H9 (cell line): ENCODE measurements at regions not wholly inside any gene's neighbourhood (a gene's known extent, or its start where the extent isn't known, plus 50 kb on each side); places are given as distances from the start of the nearest gene placed in this dataset.

Source experiments
- DNase-seq: peaks from one replicate; pipeline ENCODE4 v3.0.0-alpha.2; 2017
- H2AFZ ChIP-seq: one replicate; pipeline ENCODE4 v1.6.1; 2013; ENCODE audit warnings: mild to moderate bottlenecking, low read length, control low read depth, moderate library complexity
- H2AK5ac ChIP-seq: 2 replicates; pipeline ENCODE4 v1.6.1; 2013; ENCODE audit warnings: low read length, control low read depth, mixed read lengths; ENCODE audit not compliant: insufficient read length
- H2BK120ac ChIP-seq: one replicate; pipeline ENCODE4 v1.6.1; 2013; ENCODE audit warnings: low read depth, mild to moderate bottlenecking, low read length, control low read depth, inconsistent platforms; ENCODE audit not compliant: poor library complexity, severe bottlenecking
- H2BK12ac ChIP-seq: 2 replicates; pipeline ENCODE4 v1.6.1; 2013; ENCODE audit warnings: low read length, control low read depth, mixed read lengths, low read depth; ENCODE audit not compliant: insufficient read length
- H2BK15ac ChIP-seq: 2 replicates; pipeline ENCODE4 v1.6.1; 2013; ENCODE audit warnings: low read depth, low read length, control low read depth
- H2BK20ac ChIP-seq: one replicate; pipeline ENCODE4 v1.6.1; 2013; ENCODE audit warnings: low read depth, mild to moderate bottlenecking, low read length, control low read depth, inconsistent platforms; ENCODE audit not compliant: poor library complexity, severe bottlenecking
- H2BK5ac ChIP-seq: 2 replicates; pipeline ENCODE4 v1.6.1; 2013; ENCODE audit warnings: low read length, control low read depth, mixed read lengths; ENCODE audit not compliant: insufficient read length
- H3K14ac ChIP-seq: 2 replicates; pipeline ENCODE4 v1.6.1; 2013; ENCODE audit warnings: low read length, control low read depth; ENCODE audit not compliant: insufficient read depth
- H3K18ac ChIP-seq: 2 replicates; pipeline ENCODE4 v1.6.1; 2013; ENCODE audit warnings: low read depth, mild to moderate bottlenecking, mixed read lengths, low read length, control low read depth; ENCODE audit not compliant: insufficient read length
- H3K23ac ChIP-seq: 2 replicates; pipeline ENCODE4 v1.6.1; 2013; ENCODE audit warnings: low read length, control low read depth, mixed read lengths, low read depth; ENCODE audit not compliant: insufficient read length
- H3K23me2 ChIP-seq: 2 replicates; pipeline ENCODE4 v1.6.1; 2013; ENCODE audit warnings: low read depth, mild to moderate bottlenecking, mixed read lengths, low read length, control low read depth; ENCODE audit not compliant: insufficient read length, poor library complexity, severe bottlenecking
- H3K27ac ChIP-seq: 2 replicates; pipeline ENCODE4 v1.5.1; 2013; ENCODE audit warnings: low read length, control low read depth, mixed read lengths, low read depth; ENCODE audit not compliant: insufficient read length
- H3K27me3 ChIP-seq: 2 replicates; pipeline ENCODE4 v1.6.1; 2013; ENCODE audit warnings: low read length, control low read depth, inconsistent platforms; ENCODE audit not compliant: insufficient read depth
- H3K4ac ChIP-seq: 2 replicates; pipeline ENCODE4 v1.6.1; 2013; ENCODE audit warnings: low read depth, mild to moderate bottlenecking, control low read depth, inconsistent platforms, low read length, moderate library complexity
- H3K4me1 ChIP-seq: 2 replicates; pipeline ENCODE4 v1.6.1; 2013; ENCODE audit warnings: low read length, control low read depth, inconsistent platforms; ENCODE audit not compliant: insufficient read depth
- H3K4me2 ChIP-seq: 2 replicates; pipeline ENCODE4 v1.6.1; 2013; ENCODE audit warnings: low read length, control low read depth, mixed read lengths; ENCODE audit not compliant: insufficient read length, insufficient read depth
- H3K56ac ChIP-seq: 2 replicates; pipeline ENCODE4 v1.6.1; 2013; ENCODE audit warnings: low read depth, mild to moderate bottlenecking, mixed read lengths, low read length, control low read depth; ENCODE audit not compliant: insufficient read length
- H3K79me1 ChIP-seq: 2 replicates; pipeline ENCODE4 v1.6.1; 2013; ENCODE audit warnings: low read depth, mild to moderate bottlenecking, moderate library complexity, low read length, control low read depth, inconsistent platforms; ENCODE audit not compliant: insufficient read depth, poor library complexity, severe bottlenecking
- H3K79me2 ChIP-seq: 2 replicates; pipeline ENCODE4 v1.6.1; 2013; ENCODE audit warnings: low read length, control low read depth, inconsistent platforms; ENCODE audit not compliant: insufficient read depth
- H3K9ac ChIP-seq: 2 replicates; pipeline ENCODE4 v1.6.1; 2013; ENCODE audit warnings: low read length, control low read depth, mixed read lengths; ENCODE audit not compliant: insufficient read length; ENCODE audit errors: extremely low read depth
- H3K9me3 ChIP-seq: one replicate; pipeline ENCODE4 v1.6.1; 2013; ENCODE audit warnings: low read depth, low read length, inconsistent platforms; ENCODE audit not compliant: control insufficient read depth
- H3T11ph ChIP-seq: one replicate; pipeline ENCODE4 v1.6.1; 2013; ENCODE audit warnings: mild to moderate bottlenecking, low read length, control low read depth, inconsistent platforms
- H4K20me1 ChIP-seq: one replicate; pipeline ENCODE4 v1.6.1; 2013; ENCODE audit not compliant: control insufficient read depth, insufficient read length, insufficient read depth
- H4K5ac ChIP-seq: 2 replicates; pipeline ENCODE4 v1.6.1; 2013; ENCODE audit warnings: low read depth, mild to moderate bottlenecking, mixed read lengths, low read length, control low read depth; ENCODE audit not compliant: insufficient read length
- H4K8ac ChIP-seq: replicated peaks from 2 replicates; pipeline ENCODE4 v1.6.1; 2013; ENCODE audit warnings: low read length, control low read depth, mixed read lengths, low read depth; ENCODE audit not compliant: insufficient read length
- H4K91ac ChIP-seq: 2 replicates; pipeline ENCODE4 v1.6.1; 2013; ENCODE audit warnings: low read depth, mild to moderate bottlenecking, moderate library complexity, mixed read lengths, low read length, control low read depth; ENCODE audit not compliant: insufficient read length
- H3K27ac Mint-ChIP-seq, 3 experiments: 2 replicates in 2 of 3; 3 replicates in 1 of 3; pipeline ENCODE4 v1.8.0; 2020 to 2021; ENCODE audit warnings: mixed read lengths in 3 of 3, mild to moderate bottlenecking in 1 of 3, moderate library complexity in 1 of 3
- H3K27me3 Mint-ChIP-seq: 2 replicates; pipeline ENCODE4 v1.8.0; 2021; ENCODE audit warnings: low read depth, mild to moderate bottlenecking, moderate library complexity, mixed read lengths
- H3K36me3 Mint-ChIP-seq, 3 experiments: 2 replicates in 2 of 3; 3 replicates in 1 of 3; pipeline ENCODE4 v1.8.0; 2020 to 2021; ENCODE audit warnings: low read depth in 3 of 3, mixed read lengths in 3 of 3; ENCODE audit not compliant: insufficient read depth in 1 of 3
- H3K4me1 Mint-ChIP-seq, 2 experiments: 2 replicates each; pipeline ENCODE4 v1.8.0; 2020; ENCODE audit warnings: mixed read lengths in 2 of 2
- H3K4me3 Mint-ChIP-seq, 2 experiments: 2 replicates in 1 of 2; 3 replicates in 1 of 2; pipeline ENCODE4 v1.8.0; 2020 to 2021; ENCODE audit warnings: mild to moderate bottlenecking in 2 of 2, mixed read lengths in 2 of 2, moderate library complexity in 1 of 2
- H3K9me3 Mint-ChIP-seq, 2 experiments: 2 replicates in 1 of 2; 3 replicates in 1 of 2; pipeline ENCODE4 v1.8.0; 2020; ENCODE audit warnings: mild to moderate bottlenecking in 2 of 2, mixed read lengths in 2 of 2, moderate library complexity in 1 of 2
- CTCF ChIP-seq: fragments of 200-600 bp; sonication (generic); conservative IDR thresholded peaks from 3 replicates; pipeline ENCODE4 v1.8.0; 2021; ENCODE audit warnings: antibody characterized with exemption, mild to moderate bottlenecking
- WGBS: extraction: QIAGEN DNeasy Blood & Tissue Kit; methylation state at CpG from one replicate; pipeline ENCODE4 v1.1.7; 2013; ENCODE audit warnings: missing lambda C conversion rate, low lambda C conversion rate, mixed read lengths; ENCODE audit not compliant: insufficient read length; ENCODE audit errors: extremely low coverage; 5-methylcytosine and 5-hydroxymethylcytosine counted together

GRCh38 chr1:116460783-116461376, 87.8 kb downstream of the ATP1A1 start:
- no peak for TF ChIP-seq CTCF
- no peak overlapping the region for H3K23ac ChIP-seq
- H3K9me3 ChIP-seq, result no peaks in the 10 kb centered on the region
- no peak overlapping the region for H4K8ac ChIP-seq
- no peak overlapping the region for H2AFZ ChIP-seq
- no peak overlapping the region for H2BK120ac ChIP-seq
- Mint-ChIP-seq H3K27me3 (peaks cover 3% of the 10 kb centered on the region; the same call in 1 of the 2 replicates), H3K9me3 (no peaks in the 10 kb centered on the region), H3K4me1 (peaks cover 12 to 17% of the 10 kb centered on the region in 2 experiments), H3K36me3 (no peaks in the 10 kb centered on the region), H3K27ac (no peak overlapping the region), H3K4me3 (no peak overlapping the region)
- H2AK5ac ChIP-seq, result no peak overlapping the region
- no peak overlapping the region for H3K56ac ChIP-seq
- WGBS, result no CpG with 5 or more reads among the region's 5 CpGs
- H3T11ph ChIP-seq, result no peak overlapping the region
- no peaks in the 10 kb centered on the region for H3K23me2 ChIP-seq
- H3K79me1 ChIP-seq, result no peaks in the 10 kb centered on the region
- no peaks in the 10 kb centered on the region for H3K79me2 ChIP-seq
- no peak for DNase-seq
- H3K4me2 ChIP-seq, result no peak overlapping the region
- no peak overlapping the region for H3K27ac ChIP-seq
- H3K4ac ChIP-seq, result no peak overlapping the region
- no peak overlapping the region for H2BK15ac ChIP-seq
- no peak overlapping the region for H3K18ac ChIP-seq
- no peaks in the 10 kb centered on the region for H3K4me1 ChIP-seq
- no peak overlapping the region for H2BK12ac ChIP-seq
- no peak overlapping the region for H2BK20ac ChIP-seq
- no peak overlapping the region for H4K91ac ChIP-seq
- no peak overlapping the region for H4K5ac ChIP-seq
- no peaks in the 10 kb centered on the region for H3K27me3 ChIP-seq
- no peak overlapping the region for H3K14ac ChIP-seq
- no peak overlapping the region for H2BK5ac ChIP-seq
- no peak overlapping the region for H3K9ac ChIP-seq
- H4K20me1 ChIP-seq, result no peaks in the 10 kb centered on the region
